HG02588 (cell line): ENCODE measurements at regions not wholly inside any gene's neighbourhood (a gene's known extent, or its start where the extent isn't known, plus 50 kb on each side); places are given as distances from the start of the nearest gene placed in this dataset.

Experiments
- ATAC-seq: cut with Tn5 transposase; IDR thresholded peaks from one replicate; pipeline ENCODE4 v1.9.1; 2021; ENCODE audit warnings: mild to moderate bottlenecking, moderate library complexity; ENCODE audit not compliant: unreplicated experiment

- ATAC-seq: no peak
These were observed 657.7 kb upstream of the CCDC54 start for GRCh38 chr3:106719583-106719982.

GRCh38 chr3:106720510-106720909 is 656.7 kb upstream of the CCDC54 start:
- no peak for ATAC-seq

GRCh38 chr3:106725566-106725965 is 651.7 kb upstream of the CCDC54 start:
- ATAC-seq: no peak

- ATAC-seq: no peak
These were observed 648.7 kb upstream of the CCDC54 start for GRCh38 chr3:106728315-106729098.

GRCh38 chr3:106729481-106729880 is 647.8 kb upstream of the CCDC54 start:
- ATAC-seq: no peak

GRCh38 chr3:106731230-106731629 is 646.0 kb upstream of the CCDC54 start:
- no peak for ATAC-seq

GRCh38 chr3:106734712-106735111 is 642.5 kb upstream of the CCDC54 start:
- ATAC-seq: no peak

GRCh38 chr3:106737265-106737664 is 640.0 kb upstream of the CCDC54 start:
- no peak for ATAC-seq

GRCh38 chr3:106740116-106740515 is 637.1 kb upstream of the CCDC54 start:
- ATAC-seq: no peak

- no peak for ATAC-seq
These were observed 631.7 kb upstream of the CCDC54 start for GRCh38 chr3:106745344-106746168.

- ATAC-seq: no peak
These were observed 631.0 kb upstream of the CCDC54 start for GRCh38 chr3:106746286-106746685.

GRCh38 chr3:106748472-106749262 is 628.6 kb upstream of the CCDC54 start:
- no peak for ATAC-seq

- ATAC-seq: no peak
These were observed 627.1 kb upstream of the CCDC54 start for GRCh38 chr3:106750092-106750491.

GRCh38 chr3:106755336-106755735 is 621.9 kb upstream of the CCDC54 start:
- no peak for ATAC-seq

GRCh38 chr3:106756901-106757300 is 620.3 kb upstream of the CCDC54 start:
- no peak for ATAC-seq

- no peak for ATAC-seq
These were observed 618.8 kb upstream of the CCDC54 start for GRCh38 chr3:106758459-106758858.

- ATAC-seq: no peak
These were observed 617.5 kb upstream of the CCDC54 start for GRCh38 chr3:106759731-106760130.

GRCh38 chr3:106765342-106765741 is 611.9 kb upstream of the CCDC54 start:
- ATAC-seq: no peak

- no peak for ATAC-seq
These were observed 608.2 kb upstream of the CCDC54 start for GRCh38 chr3:106768941-106769480.

- no peak for ATAC-seq
These were observed 603.4 kb upstream of the CCDC54 start for GRCh38 chr3:106773795-106774194.

- ATAC-seq: no peak
These were observed 594.0 kb upstream of the CCDC54 start for GRCh38 chr3:106783231-106783630.
